Activated CD8-positive, alpha-beta memory T cell treated with anti-CD3 and anti-CD28 coated beads for 36 hours (primary cell): ENCODE measurements at regions not wholly inside any gene's neighbourhood (a gene's known extent, or its start where the extent isn't known, plus 50 kb on each side); places are given as distances from the start of the nearest gene placed in this dataset.
"Not testable (repeated sequence)": the region's sequence is repeated elsewhere in the genome, so short reads cannot be mapped to it uniquely, and the experiment has no call there.

Source experiments
- CTCF ChIA-PET: fragments of 350-600 bp; sonication (Branson Sonifier 250); formaldehyde crosslinking; loops from one replicate; lab custom pipeline; 2021; ENCODE audit warnings: antibody characterized with exemption; lab: Charles Lee
- POLR2A ChIA-PET: fragments of 350-600 bp; sonication (Branson Sonifier 250); formaldehyde crosslinking; loops from one replicate; lab custom pipeline; 2021; ENCODE audit warnings: antibody characterized with exemption; lab: Charles Lee

- CTCF ChIA-PET: not testable (repeated sequence)
These were observed 1641.1 kb downstream of the SPATA31A7 start for GRCh38 chr9:62830829-62831459.

GRCh38 chr9:62833323-62834200, 1643.7 kb downstream of the SPATA31A7 start:
- POLR2A ChIA-PET, CTCF ChIA-PET: not testable (repeated sequence)

More at GRCh38 chr9:62830829-62831459, 1641.1 kb downstream of the SPATA31A7 start:
- POLR2A ChIA-PET: not testable (repeated sequence)

- POLR2A ChIA-PET, CTCF ChIA-PET: not testable (repeated sequence)
These were observed 1647.5 kb downstream of the SPATA31A7 start for GRCh38 chr9:62837254-62837911.

GRCh38 chr9:62838024-62838718, 1648.3 kb downstream of the SPATA31A7 start:
- CTCF ChIA-PET, POLR2A ChIA-PET: not testable (repeated sequence)

GRCh38 chr9:62839168-62839567, 1649.3 kb downstream of the SPATA31A7 start:
- CTCF ChIA-PET, POLR2A ChIA-PET: not testable (repeated sequence)

- POLR2A ChIA-PET, CTCF ChIA-PET: not testable (repeated sequence)
These were observed 1653.3 kb downstream of the SPATA31A7 start for GRCh38 chr9:62843145-62843544.

GRCh38 chr9:62843706-62844290, 1654.0 kb downstream of the SPATA31A7 start:
- POLR2A ChIA-PET, CTCF ChIA-PET: not testable (repeated sequence)

- CTCF ChIA-PET, POLR2A ChIA-PET: not testable (repeated sequence)
These were observed 1654.9 kb downstream of the SPATA31A7 start for GRCh38 chr9:62844681-62845185.

- CTCF ChIA-PET, POLR2A ChIA-PET: not testable (repeated sequence)
These were observed 1658.4 kb downstream of the SPATA31A7 start for GRCh38 chr9:62848258-62848657.

GRCh38 chr9:62849991-62850390, 1660.2 kb downstream of the SPATA31A7 start:
- CTCF ChIA-PET, POLR2A ChIA-PET: not testable (repeated sequence)

- CTCF ChIA-PET, POLR2A ChIA-PET: not testable (repeated sequence)
These were observed 1667.4 kb downstream of the SPATA31A7 start for GRCh38 chr9:62857280-62857679.

- POLR2A ChIA-PET, CTCF ChIA-PET: not testable (repeated sequence)
These were observed 1668.4 kb downstream of the SPATA31A7 start for GRCh38 chr9:62858240-62858639.

GRCh38 chr9:62860939-62861860, 1671.4 kb downstream of the SPATA31A7 start:
- CTCF ChIA-PET, POLR2A ChIA-PET: not testable (repeated sequence)

GRCh38 chr9:62862180-62862579, 1672.3 kb downstream of the SPATA31A7 start:
- CTCF ChIA-PET, POLR2A ChIA-PET: not testable (repeated sequence)

GRCh38 chr9:62863319-62863718, 1673.5 kb downstream of the SPATA31A7 start:
- CTCF ChIA-PET, POLR2A ChIA-PET: not testable (repeated sequence)

GRCh38 chr9:62863867-62864266, 1674.0 kb downstream of the SPATA31A7 start:
- CTCF ChIA-PET, POLR2A ChIA-PET: not testable (repeated sequence)

- CTCF ChIA-PET, POLR2A ChIA-PET: not testable (repeated sequence)
These were observed 1674.9 kb downstream of the SPATA31A7 start for GRCh38 chr9:62864481-62865469.
